ENCODE measurements at regions not wholly inside any gene's neighbourhood (a gene's known extent, or its start where the extent isn't known, plus 50 kb on each side); places are given as distances from the start of the nearest gene placed in this dataset.

DNA sequence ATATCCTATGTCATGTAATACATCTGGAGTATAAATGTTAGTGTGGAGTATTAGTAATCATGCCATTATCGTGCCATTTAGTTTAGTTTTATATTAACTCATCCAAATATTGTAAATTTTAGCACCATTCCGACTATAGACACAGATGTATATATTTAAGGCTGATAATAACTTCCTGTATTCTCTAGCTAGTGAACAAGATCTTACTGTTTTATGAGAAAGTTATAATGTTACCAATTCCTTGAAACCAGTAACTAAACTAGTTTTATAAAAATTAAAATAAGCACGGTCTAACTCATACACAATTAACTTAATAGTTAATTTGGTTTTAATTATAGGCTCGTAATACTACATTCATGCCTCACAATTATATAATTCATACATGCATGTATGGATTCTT, 808.6 kb downstream of the USP25 start:
- H3K27ac ChIP-seq (ENCODE audit: poor library complexity, severe bottlenecking), result no peak overlapping the region
- DNase-seq (ENCODE audit: low spot score), result no peak
- TF ChIP-seq, protein P1, sequence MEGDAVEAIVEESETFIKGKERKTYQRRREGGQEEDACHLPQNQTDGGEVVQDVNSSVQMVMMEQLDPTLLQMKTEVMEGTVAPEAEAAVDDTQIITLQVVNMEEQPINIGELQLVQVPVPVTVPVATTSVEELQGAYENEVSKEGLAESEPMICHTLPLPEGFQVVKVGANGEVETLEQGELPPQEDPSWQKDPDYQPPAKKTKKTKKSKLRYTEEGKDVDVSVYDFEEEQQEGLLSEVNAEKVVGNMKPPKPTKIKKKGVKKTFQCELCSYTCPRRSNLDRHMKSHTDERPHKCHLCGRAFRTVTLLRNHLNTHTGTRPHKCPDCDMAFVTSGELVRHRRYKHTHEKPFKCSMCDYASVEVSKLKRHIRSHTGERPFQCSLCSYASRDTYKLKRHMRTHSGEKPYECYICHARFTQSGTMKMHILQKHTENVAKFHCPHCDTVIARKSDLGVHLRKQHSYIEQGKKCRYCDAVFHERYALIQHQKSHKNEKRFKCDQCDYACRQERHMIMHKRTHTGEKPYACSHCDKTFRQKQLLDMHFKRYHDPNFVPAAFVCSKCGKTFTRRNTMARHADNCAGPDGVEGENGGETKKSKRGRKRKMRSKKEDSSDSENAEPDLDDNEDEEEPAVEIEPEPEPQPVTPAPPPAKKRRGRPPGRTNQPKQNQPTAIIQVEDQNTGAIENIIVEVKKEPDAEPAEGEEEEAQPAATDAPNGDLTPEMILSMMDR (IDR thresholded peaks at IDR 0.05; ENCODE audit: poor library complexity, severe bottlenecking), result no peak
- H3K36me3 ChIP-seq (ENCODE audit: low read depth), result no peaks in the 10 kb centered on the region
- H3K4me1 ChIP-seq (ENCODE audit: insufficient read depth, poor library complexity, severe bottlenecking), result peaks cover 17% of the 10 kb centered on the region
- H3K9me3 ChIP-seq (ENCODE audit: severe bottlenecking), result no peaks in the 10 kb centered on the region
- ATAC-seq (ENCODE audit: low read depth), result no peak
- H3K27me3 ChIP-seq (ENCODE audit: insufficient read depth, poor library complexity, severe bottlenecking), result peaks cover 19% of the 10 kb centered on the region
- no peak overlapping the region for H3K4me3 ChIP-seq (ENCODE audit: severe bottlenecking)

DNA sequence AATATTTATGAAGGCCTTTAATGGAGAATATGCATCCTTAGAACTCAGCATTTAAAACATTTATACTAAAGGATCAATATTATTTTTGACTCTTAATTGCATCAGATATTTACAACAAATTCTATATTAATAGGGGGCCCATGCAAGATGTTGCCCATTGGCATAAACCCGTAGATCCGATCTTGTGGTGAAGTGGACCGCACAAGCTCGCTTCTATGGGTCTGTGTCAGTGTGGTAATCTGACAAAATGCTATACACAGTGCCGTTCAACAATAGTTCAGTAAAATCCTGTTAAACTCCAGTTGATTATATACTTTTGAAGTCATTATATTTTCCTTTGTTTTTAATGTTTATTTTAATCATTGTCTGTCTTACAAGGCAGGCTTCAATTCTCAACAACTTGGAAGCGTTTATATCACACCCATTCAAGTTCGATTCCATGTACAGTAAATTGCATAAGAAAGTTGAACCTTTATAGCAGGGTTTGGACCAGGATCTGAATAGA, 809.2 kb downstream of the USP25 start:
- DNase-seq (ENCODE audit: low spot score) (no peak), ATAC-seq (ENCODE audit: low read depth) (no peak)
- Histone ChIP-seq H3K27me3 (ENCODE audit: insufficient read depth, poor library complexity, severe bottlenecking) (peaks cover 19% of the 10 kb centered on the region), H3K9me3 (ENCODE audit: severe bottlenecking) (no peaks in the 10 kb centered on the region), H3K36me3 (ENCODE audit: low read depth) (no peaks in the 10 kb centered on the region), H3K27ac (ENCODE audit: poor library complexity, severe bottlenecking) (no peak overlapping the region), H3K4me3 (ENCODE audit: severe bottlenecking) (no peak overlapping the region), H3K4me1 (ENCODE audit: insufficient read depth, poor library complexity, severe bottlenecking) (peaks cover 17% of the 10 kb centered on the region)
- TF ChIP-seq, protein P1 (IDR thresholded peaks at IDR 0.05; ENCODE audit: poor library complexity, severe bottlenecking), result no peak

DNA sequence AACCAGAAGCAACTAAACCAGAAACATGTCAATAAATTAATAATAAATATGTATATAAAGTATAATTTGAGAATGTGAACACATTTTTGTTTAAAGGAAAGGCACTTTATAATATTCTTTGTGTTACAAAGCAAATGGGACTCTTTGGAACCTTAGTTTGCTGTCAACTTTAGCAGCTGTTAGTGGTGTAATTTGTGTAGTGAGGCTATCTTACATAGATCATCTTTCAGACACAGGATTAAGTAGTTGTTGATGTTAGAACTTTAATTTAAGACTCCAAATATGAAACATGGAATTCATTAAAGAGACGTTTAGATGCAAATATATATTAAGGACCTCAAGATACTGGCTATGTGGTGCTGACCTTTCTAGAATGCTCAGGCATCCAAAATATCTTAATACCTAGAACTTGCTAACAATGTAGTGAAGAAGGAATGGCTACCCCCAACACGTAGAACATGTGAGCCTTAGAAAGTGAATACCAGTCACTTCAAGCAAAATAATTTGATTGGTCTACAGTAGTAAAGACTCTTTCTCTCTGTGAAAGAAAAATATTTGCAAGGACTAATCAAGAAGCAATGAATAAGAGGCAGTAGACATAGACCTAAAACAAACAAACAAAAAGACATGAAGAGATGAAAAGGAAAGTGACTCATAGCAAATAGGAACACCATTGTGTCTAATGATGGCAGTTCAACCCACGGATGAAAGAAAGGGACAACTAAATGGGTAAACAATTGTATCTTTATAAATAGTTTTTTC, 811.4 kb downstream of the USP25 start:
- no peak overlapping the region for H3K4me3 ChIP-seq (ENCODE audit: severe bottlenecking)
- peaks cover 11% of the 10 kb centered on the region for H3K27me3 ChIP-seq (ENCODE audit: insufficient read depth, poor library complexity, severe bottlenecking)
- no peak overlapping the region for H3K27ac ChIP-seq (ENCODE audit: poor library complexity, severe bottlenecking)
- no peaks in the 10 kb centered on the region for H3K9me3 ChIP-seq (ENCODE audit: severe bottlenecking)
- ATAC-seq (ENCODE audit: low read depth), result no peak
- peaks cover 11% of the 10 kb centered on the region for H3K4me1 ChIP-seq (ENCODE audit: insufficient read depth, poor library complexity, severe bottlenecking)
- no peaks in the 10 kb centered on the region for H3K36me3 ChIP-seq (ENCODE audit: low read depth)
- TF ChIP-seq, protein P1 (IDR thresholded peaks at IDR 0.05; ENCODE audit: poor library complexity, severe bottlenecking), result no peak
- no peak for DNase-seq (ENCODE audit: low spot score)

DNA sequence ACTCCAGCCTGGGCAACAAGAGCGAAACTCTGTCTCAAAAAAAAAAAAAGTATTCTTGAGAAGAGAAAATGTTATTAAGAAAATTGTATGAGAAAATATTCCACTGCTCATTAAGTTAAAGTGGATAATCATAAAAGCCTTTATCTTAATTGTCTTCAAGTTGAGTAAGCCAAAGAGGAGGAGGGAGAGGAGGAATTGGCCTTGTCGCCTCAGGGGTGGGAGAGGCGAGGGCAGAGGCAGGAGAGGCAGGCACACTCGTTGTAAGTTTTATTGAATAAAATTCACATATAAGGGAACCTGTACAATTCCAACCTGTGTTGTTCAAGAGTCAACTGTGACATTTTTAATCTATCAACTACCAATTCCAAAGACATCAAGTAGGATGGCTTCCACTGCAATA, 820.3 kb downstream of the USP25 start:
- no peaks in the 10 kb centered on the region for H3K9me3 ChIP-seq (ENCODE audit: severe bottlenecking)
- TF ChIP-seq, protein P1 (IDR thresholded peaks at IDR 0.05; ENCODE audit: poor library complexity, severe bottlenecking), result no peak
- H3K4me1 ChIP-seq (ENCODE audit: insufficient read depth, poor library complexity, severe bottlenecking), result no peaks in the 10 kb centered on the region
- no peak overlapping the region for H3K27ac ChIP-seq (ENCODE audit: poor library complexity, severe bottlenecking)
- H3K36me3 ChIP-seq (ENCODE audit: low read depth), result no peaks in the 10 kb centered on the region
- no peak overlapping the region for H3K4me3 ChIP-seq (ENCODE audit: severe bottlenecking)
- no peak for ATAC-seq (ENCODE audit: low read depth)
- DNase-seq (ENCODE audit: low spot score), result no peak
- H3K27me3 ChIP-seq (ENCODE audit: insufficient read depth, poor library complexity, severe bottlenecking), result no peaks in the 10 kb centered on the region

All from RWPE2 (cell line).